GM18511 (cell line): ENCODE measurements at regions not wholly inside any gene's neighbourhood (a gene's known extent, or its start where the extent isn't known, plus 50 kb on each side); places are given as distances from the start of the nearest gene placed in this dataset.
A peak's percentile ranks its signal among the peaks of the same experiment; 100 is the strongest.

Experiments
- ATAC-seq: cut with Tn5 transposase; IDR thresholded peaks from one replicate; pipeline ENCODE4 v1.9.1; 2021; ENCODE audit warnings: mild to moderate bottlenecking, moderate library complexity; ENCODE audit not compliant: unreplicated experiment

- no peak for ATAC-seq
These were observed 189.0 kb upstream of the ANO3 start for GRCh38 chr11:26142891-26143290.

- ATAC-seq = no peak
These were observed 188.2 kb upstream of the ANO3 start for GRCh38 chr11:26143566-26144290.

GRCh38 chr11:26144291-26144690, 187.6 kb upstream of the ANO3 start:
- ATAC-seq = no peak

- no peak for ATAC-seq
These were observed 187.0 kb upstream of the ANO3 start for GRCh38 chr11:26144911-26145310.

GRCh38 chr11:26149585-26149984, 182.3 kb upstream of the ANO3 start:
- no peak for ATAC-seq

GRCh38 chr11:26150031-26150430, 181.9 kb upstream of the ANO3 start:
- ATAC-seq = no peak

- ATAC-seq = no peak
These were observed 173.7 kb upstream of the ANO3 start for GRCh38 chr11:26158251-26158650.

GRCh38 chr11:26162291-26162690, 169.6 kb upstream of the ANO3 start:
- no peak for ATAC-seq

GRCh38 chr11:26186389-26186788, 145.5 kb upstream of the ANO3 start:
- ATAC-seq = no peak

GRCh38 chr11:26187639-26188038, 144.3 kb upstream of the ANO3 start:
- ATAC-seq = no peak

GRCh38 chr11:26188554-26188953, 143.4 kb upstream of the ANO3 start:
- ATAC-seq = no peak

GRCh38 chr11:26191193-26191592, 140.7 kb upstream of the ANO3 start:
- peak; percentile 59 for ATAC-seq

- no peak for ATAC-seq
These were observed 138.1 kb upstream of the ANO3 start for GRCh38 chr11:26193694-26194365.

GRCh38 chr11:26194881-26195280, 137.0 kb upstream of the ANO3 start:
- ATAC-seq = no peak

- no peak for ATAC-seq
These were observed 133.3 kb upstream of the ANO3 start for GRCh38 chr11:26198532-26199096.

GRCh38 chr11:26199331-26200095, 132.4 kb upstream of the ANO3 start:
- no peak for ATAC-seq

GRCh38 chr11:26201411-26201810, 130.5 kb upstream of the ANO3 start:
- ATAC-seq = no peak

- no peak for ATAC-seq
These were observed 129.2 kb upstream of the ANO3 start for GRCh38 chr11:26202754-26203153.

- no peak for ATAC-seq
These were observed 127.8 kb upstream of the ANO3 start for GRCh38 chr11:26204101-26204500.

GRCh38 chr11:26204839-26205238, 127.1 kb upstream of the ANO3 start:
- no peak for ATAC-seq
